ENCODE measurements at regions not wholly inside any gene's neighbourhood (a gene's known extent, or its start where the extent isn't known, plus 50 kb on each side); places are given as distances from the start of the nearest gene placed in this dataset.
"Not testable (repeated sequence)": the region's sequence is repeated elsewhere in the genome, so short reads cannot be mapped to it uniquely, and the experiment has no call there.

DNA sequence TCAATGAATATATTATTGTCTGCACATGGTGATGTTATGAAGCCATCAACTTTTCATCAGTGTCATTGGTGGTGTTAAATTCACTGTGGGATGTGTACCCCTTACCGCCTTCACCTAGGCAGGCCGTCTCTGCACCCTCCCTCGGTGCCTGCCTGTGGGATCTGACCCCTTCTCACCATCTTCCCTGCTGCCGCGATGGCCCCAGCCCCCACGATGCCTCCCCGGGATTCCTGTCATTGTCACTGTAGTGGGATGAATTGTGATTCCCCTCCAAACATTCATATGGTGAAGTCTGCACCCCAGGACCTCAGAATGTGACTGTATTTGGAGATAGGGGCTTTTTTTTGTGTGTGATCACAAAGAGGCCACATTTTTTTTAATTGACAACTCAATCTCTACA lies 198.3 kb upstream of the HS6ST1 start:
- no peak for TF ChIP-seq CTCF (conservative IDR thresholded peaks at IDR 0.05)
- TF ChIP-seq EZH2 (IDR thresholded peaks at IDR 0.05; ENCODE audit: low read depth), result no peak
- no peak overlapping the region for H3K27ac ChIP-seq
- no peak overlapping the region for H3K4me2 ChIP-seq
- no peaks in the 10 kb centered on the region for H3K79me2 ChIP-seq (ENCODE audit: low read depth)
- no peaks in the 10 kb centered on the region for H3K9me3 ChIP-seq (ENCODE audit: insufficient read depth, low read depth)
- ChIA-PET POLR2A (ENCODE audit: unreplicated experiment) (interaction anchor here (0.7 kb wide), 1 partner anchor 10 kb away, joined by 4 read pairs; no protein-coding TSS in a partner anchor), CTCF (no interaction called here)
- DNase-seq, result no peak
- no peaks in the 10 kb centered on the region for H3K36me3 ChIP-seq (ENCODE audit: low read depth)
- H3K27me3 ChIP-seq (ENCODE audit: insufficient read depth, low read depth), result no peaks in the 10 kb centered on the region
- H2AFZ ChIP-seq, result no peak overlapping the region
- no peak overlapping the region for H3K4me3 ChIP-seq
- H3K4me1 ChIP-seq (replicated peaks; ENCODE audit: insufficient read depth), result peaks cover 21% of the 10 kb centered on the region
- intact Hi-C loops (cut with micrococcal nuclease; ENCODE audit: unreplicated experiment), result no loop called here
- peaks cover 14% of the 10 kb centered on the region; the same call in 1 of the 2 replicates for H3F3A ChIP-seq (ENCODE audit: insufficient read depth, low read depth)
- H4K20me1 ChIP-seq (ENCODE audit: insufficient read depth), result no peaks in the 10 kb centered on the region
- no peaks in the 10 kb centered on the region for H3K9me2 ChIP-seq (ENCODE audit: insufficient read depth)
- no TSS peak for BruUV-seq (replicated peaks)

DNA sequence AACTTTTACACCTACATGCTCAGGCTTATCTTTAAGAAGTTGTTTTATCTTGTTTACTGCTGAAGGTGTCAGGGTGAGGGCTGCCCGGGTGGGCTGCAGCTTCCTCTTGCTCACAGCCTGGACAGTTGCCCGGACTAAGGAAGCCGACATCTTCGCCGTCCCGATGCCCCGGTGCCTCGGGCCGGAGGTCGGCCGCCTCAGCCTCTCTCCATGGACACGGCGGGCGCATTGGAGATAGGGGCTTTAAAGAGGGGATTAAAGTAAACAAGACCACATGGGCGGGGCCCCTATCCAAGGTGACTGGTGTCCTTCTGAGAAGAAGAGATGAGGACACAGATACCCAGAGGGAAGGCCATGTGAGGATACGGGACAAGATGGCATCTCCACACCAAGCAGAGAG lies 200.4 kb upstream of the HS6ST1 start:
- POLR2A ChIA-PET (ENCODE audit: unreplicated experiment), result not testable (repeated sequence)

DNA sequence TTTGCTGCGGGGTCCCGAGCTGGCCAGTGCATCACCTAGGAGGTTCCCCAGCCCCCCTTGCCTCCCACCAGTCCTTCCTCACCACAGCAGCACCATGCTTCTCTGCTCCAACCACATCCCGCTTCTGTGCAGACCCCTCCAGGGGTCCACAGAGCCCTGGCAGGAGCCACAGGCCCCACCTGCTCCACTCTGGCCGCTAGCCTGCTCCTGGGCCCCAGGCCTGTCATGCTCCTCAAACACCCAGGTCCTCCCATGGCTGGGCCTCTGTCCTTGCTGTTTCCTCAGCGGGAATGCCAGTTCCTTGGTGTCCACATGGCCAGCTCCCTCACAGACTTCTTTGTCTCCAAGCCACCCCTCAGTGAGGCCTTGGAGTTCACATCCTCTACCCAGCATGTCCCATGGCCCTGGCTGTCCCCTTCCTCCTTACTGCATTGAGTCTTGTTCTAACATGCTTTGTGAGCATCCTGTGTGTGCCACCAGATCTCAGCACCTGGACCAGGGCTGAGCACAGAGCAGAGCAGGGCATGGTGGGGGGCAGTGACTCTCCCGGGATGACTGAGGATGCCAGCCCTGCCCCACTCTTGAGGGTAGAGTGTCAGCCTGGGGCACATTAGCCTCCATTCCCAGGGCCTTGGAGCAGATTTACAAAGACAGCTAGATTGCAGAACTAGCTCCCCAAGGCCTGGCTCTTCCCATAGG lies 201.0 kb upstream of the HS6ST1 start:
- Histone ChIP-seq H3K79me2 (ENCODE audit: low read depth) (no peaks in the 10 kb centered on the region), H3K9me2 (ENCODE audit: insufficient read depth) (no peaks in the 10 kb centered on the region), H3K4me2 (peak overlapping the region; percentile 75), H3K9me3 (ENCODE audit: insufficient read depth, low read depth) (no peaks in the 10 kb centered on the region), H3K27me3 (ENCODE audit: insufficient read depth, low read depth) (no peaks in the 10 kb centered on the region), H2AFZ (peak overlapping the region; percentile 76), H3K4me1 (replicated peaks; ENCODE audit: insufficient read depth) (peaks cover 21% of the 10 kb centered on the region), H3F3A (ENCODE audit: insufficient read depth, low read depth) (peaks cover 14% of the 10 kb centered on the region; the same call in 1 of the 2 replicates), H4K20me1 (ENCODE audit: insufficient read depth) (no peaks in the 10 kb centered on the region), H3K27ac (peak overlapping the region; percentile 91), H3K4me3 (no peak overlapping the region), H3K36me3 (ENCODE audit: low read depth) (no peaks in the 10 kb centered on the region)
- POLR2A ChIA-PET (ENCODE audit: unreplicated experiment), result no interaction called here
- intact Hi-C loops (cut with micrococcal nuclease; ENCODE audit: unreplicated experiment), result loop anchor here (5.0 kb wide), 1 partner anchor 92 kb away; no protein-coding TSS in a partner anchor
- no peak for TF ChIP-seq EZH2 (IDR thresholded peaks at IDR 0.05; ENCODE audit: low read depth)
- TF ChIP-seq CTCF (conservative IDR thresholded peaks at IDR 0.05), result no peak
- CTCF ChIA-PET, result no interaction called here
- BruUV-seq (replicated peaks), result no TSS peak
- no peak for DNase-seq

More for the DNA sequence above, 200.4 kb upstream of the HS6ST1 start:
- H3K9me3 ChIP-seq (ENCODE audit: insufficient read depth, low read depth); H3K27ac ChIP-seq; intact Hi-C loops (cut with micrococcal nuclease; ENCODE audit: unreplicated experiment); H3K27me3 ChIP-seq (ENCODE audit: insufficient read depth, low read depth); H3K79me2 ChIP-seq (ENCODE audit: low read depth); H3K36me3 ChIP-seq (ENCODE audit: low read depth); H4K20me1 ChIP-seq (ENCODE audit: insufficient read depth); BruUV-seq (replicated peaks); H3K4me2 ChIP-seq; CTCF ChIA-PET; H3K9me2 ChIP-seq (ENCODE audit: insufficient read depth); H3K4me3 ChIP-seq; H2AFZ ChIP-seq; DNase-seq: not testable (repeated sequence)
- H3F3A ChIP-seq (ENCODE audit: insufficient read depth, low read depth), result peaks cover 14% of the 10 kb centered on the region; the same call in 1 of the 2 replicates
- peaks cover 21% of the 10 kb centered on the region for H3K4me1 ChIP-seq (replicated peaks; ENCODE audit: insufficient read depth)
